ENCODE measurements at regions not wholly inside any gene's neighbourhood (a gene's known extent, or its start where the extent isn't known, plus 50 kb on each side); places are given as distances from the start of the nearest gene placed in this dataset.
"Not testable (repeated sequence)": the region's sequence is repeated elsewhere in the genome, so short reads cannot be mapped to it uniquely, and the experiment has no call there.

- Mint-ChIP-seq H3K9me3 (peaks cover 3% of the 10 kb centered on the region), H3K4me1 (ENCODE audit: low read depth) (no peaks in the 10 kb centered on the region), H3K36me3 (ENCODE audit: insufficient read depth) (no peaks in the 10 kb centered on the region), H3K4me3 (no peak overlapping the region), H3K27me3 (ENCODE audit: low read depth) (peaks cover 11% of the 10 kb centered on the region)
- no peak for ATAC-seq
- DNase-seq: no peak
Observed at GRCh38 chr2:240256704-240257637, 116.5 kb upstream of the OTOS start.

DNA sequence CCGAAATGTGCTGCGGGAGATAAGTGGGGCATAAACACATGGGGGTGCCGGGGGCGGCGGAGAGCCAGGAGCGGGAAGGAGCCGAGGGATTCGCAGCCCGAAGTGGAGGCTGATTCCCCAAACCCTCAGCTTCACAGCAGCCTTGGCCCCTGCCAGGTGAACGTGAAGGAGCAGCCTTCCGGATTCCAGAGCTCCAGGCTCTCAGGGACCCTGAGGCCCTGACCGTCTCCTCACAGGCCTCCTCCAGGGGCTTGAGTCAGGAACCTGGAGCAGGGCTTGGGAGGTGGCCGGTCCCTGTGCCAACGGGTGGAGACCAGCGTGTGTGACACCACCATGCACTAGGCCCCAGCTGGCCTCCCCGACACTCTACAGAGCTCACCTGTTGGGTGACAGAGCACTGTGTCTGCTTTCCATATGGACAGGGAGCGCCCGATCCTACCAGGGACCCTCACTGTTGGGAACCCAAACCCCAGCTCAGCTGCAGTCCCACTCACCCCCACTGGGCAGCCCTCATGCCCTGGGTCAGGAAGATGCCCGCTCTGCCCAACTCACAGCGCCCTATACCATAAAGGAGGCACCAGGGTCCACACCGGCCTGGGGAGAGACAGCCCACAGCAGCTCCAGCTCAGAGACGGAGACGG is 117.6 kb upstream of the OTOS start:
- H3K36me3 Mint-ChIP-seq (ENCODE audit: insufficient read depth): no peaks in the 10 kb centered on the region
- ATAC-seq (no peak), DNase-seq (no peak)
- peaks cover 10% of the 10 kb centered on the region for H3K9me3 Mint-ChIP-seq
- H3K4me3 Mint-ChIP-seq: no peak overlapping the region
- H3K27me3 Mint-ChIP-seq (ENCODE audit: low read depth): peaks cover 7% of the 10 kb centered on the region
- no peaks in the 10 kb centered on the region for H3K4me1 Mint-ChIP-seq (ENCODE audit: low read depth)

DNA sequence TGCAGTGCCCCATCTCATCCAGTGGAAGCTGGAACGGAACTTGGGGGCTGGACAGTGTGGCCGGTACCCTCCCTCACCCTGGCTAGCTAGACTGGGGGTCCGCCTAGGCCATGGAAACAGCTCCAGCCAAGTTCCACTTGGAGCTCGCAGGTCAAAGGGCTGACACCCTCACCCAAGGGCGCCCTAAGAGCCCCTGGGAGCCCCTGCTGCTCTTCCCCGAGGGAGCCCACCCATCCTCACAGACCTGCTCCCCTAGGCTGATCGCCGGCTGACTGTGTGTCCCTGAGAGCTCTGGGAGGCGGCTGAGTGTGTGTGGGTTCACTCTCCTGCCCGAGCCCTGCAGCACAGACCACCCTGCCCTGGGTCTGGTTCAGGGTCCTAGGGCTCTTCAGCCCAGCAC is 118.2 kb upstream of the OTOS start:
- peaks cover 3% of the 10 kb centered on the region for H3K27me3 Mint-ChIP-seq (ENCODE audit: low read depth)
- H3K9me3 Mint-ChIP-seq: peaks cover 17% of the 10 kb centered on the region
- ATAC-seq: no peak
- no peak overlapping the region for H3K4me3 Mint-ChIP-seq
- no peaks in the 10 kb centered on the region for H3K36me3 Mint-ChIP-seq (ENCODE audit: insufficient read depth)
- no peak for DNase-seq
- no peaks in the 10 kb centered on the region for H3K4me1 Mint-ChIP-seq (ENCODE audit: low read depth)

DNA sequence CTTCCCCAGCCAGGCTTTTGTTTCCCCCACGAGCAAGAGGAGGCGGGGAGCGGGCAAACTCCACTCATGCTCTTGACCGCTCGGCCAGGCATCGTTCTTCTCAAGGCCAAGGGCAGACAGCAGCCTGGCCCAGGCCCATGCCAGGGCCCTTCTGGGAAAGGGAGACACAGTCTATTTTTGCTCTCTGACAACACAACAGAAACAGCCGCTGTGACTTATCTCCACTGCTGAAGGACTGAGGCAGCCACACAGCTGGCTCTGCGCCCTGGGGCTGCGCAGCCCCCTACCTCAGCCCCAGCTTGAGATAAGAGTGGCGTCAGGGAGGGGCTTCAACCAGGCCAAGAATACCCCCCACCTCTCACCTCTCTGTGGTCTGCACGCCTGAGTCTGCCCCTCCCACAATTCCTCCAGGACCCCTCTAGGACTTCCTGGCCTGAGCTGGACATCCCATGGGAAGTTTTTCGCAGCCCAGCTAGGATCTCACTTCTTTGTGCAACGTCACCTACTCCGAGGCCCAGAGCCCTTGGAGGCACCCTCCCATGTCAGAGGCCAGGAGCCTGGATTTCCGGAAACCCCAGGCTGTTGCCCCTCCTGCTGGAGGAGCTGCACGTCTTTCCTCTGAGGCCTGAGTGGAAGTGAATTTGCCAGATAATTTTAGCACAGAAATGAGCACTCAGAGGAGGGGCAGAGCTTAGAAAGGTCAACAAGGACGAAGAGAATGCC is 118.9 kb upstream of the OTOS start:
- DNase-seq (no peak), ATAC-seq (no peak)
- H3K27me3 Mint-ChIP-seq (ENCODE audit: low read depth): peaks cover 3% of the 10 kb centered on the region
- H3K9me3 Mint-ChIP-seq: peaks cover 21% of the 10 kb centered on the region
- H3K36me3 Mint-ChIP-seq (ENCODE audit: insufficient read depth): no peaks in the 10 kb centered on the region
- H3K4me3 Mint-ChIP-seq: no peak overlapping the region
- H3K4me1 Mint-ChIP-seq (ENCODE audit: low read depth): no peaks in the 10 kb centered on the region

GRCh38 chr2:240259924-240260529 is 119.6 kb upstream of the OTOS start:
- Mint-ChIP-seq H3K4me3 (no peak overlapping the region), H3K36me3 (ENCODE audit: insufficient read depth) (no peaks in the 10 kb centered on the region), H3K9me3 (peaks cover 21% of the 10 kb centered on the region), H3K27me3 (ENCODE audit: low read depth) (peaks cover 3% of the 10 kb centered on the region), H3K4me1 (ENCODE audit: low read depth) (no peaks in the 10 kb centered on the region)
- DNase-seq: no peak
- no peak for ATAC-seq

DNA sequence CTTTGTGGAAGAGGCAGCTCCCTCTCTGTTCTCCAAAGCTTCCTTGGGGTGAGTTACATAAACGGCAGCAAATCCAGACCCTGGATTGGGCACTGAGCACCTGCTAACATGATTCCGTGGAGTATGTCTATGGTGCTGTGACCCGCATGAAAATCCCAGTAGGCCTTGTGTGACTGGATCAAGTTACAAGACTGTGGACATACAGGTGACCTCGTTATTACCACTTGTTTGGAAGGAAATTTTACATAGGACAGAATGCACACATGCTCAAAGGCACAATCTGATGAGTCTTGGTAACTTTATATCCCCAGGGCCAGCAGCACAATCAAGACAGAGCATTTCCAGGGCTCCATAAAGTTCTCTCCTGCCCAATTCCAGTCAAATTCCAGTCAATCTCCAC is 120.2 kb upstream of the OTOS start:
- Mint-ChIP-seq H3K4me1 (ENCODE audit: low read depth) (no peaks in the 10 kb centered on the region), H3K36me3 (ENCODE audit: insufficient read depth) (no peaks in the 10 kb centered on the region), H3K4me3 (no peak overlapping the region), H3K9me3 (peaks cover 21% of the 10 kb centered on the region), H3K27me3 (ENCODE audit: low read depth) (no peaks in the 10 kb centered on the region)
- DNase-seq: no peak
- ATAC-seq: no peak

DNA sequence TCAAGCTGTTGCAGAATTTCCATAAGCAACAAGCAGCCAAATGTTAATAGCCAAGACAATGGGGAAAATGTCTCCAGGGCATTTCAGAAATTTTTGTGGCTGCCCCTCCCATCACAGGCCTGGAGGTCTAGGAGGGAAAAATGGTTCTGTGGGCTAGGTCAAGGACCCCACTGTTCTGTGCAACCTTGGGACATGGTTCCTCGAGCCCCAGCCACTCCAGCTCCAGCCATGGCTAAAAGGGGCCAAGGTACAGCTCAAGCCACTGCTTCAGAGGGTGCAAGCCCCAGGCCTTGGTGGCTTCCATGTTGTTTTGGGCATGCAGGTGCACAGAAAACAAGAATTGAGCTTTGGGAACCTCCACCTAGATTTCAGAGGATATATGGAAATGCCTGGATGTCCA is 122.1 kb upstream of the OTOS start:
- not testable (repeated sequence) for ATAC-seq; H3K4me1 Mint-ChIP-seq (ENCODE audit: low read depth)

GRCh38 chr2:240269380-240269779 is 128.9 kb upstream of the OTOS start:
- H3K4me1 Mint-ChIP-seq (ENCODE audit: low read depth): no peaks in the 10 kb centered on the region
- no peak for DNase-seq
- H3K9me3 Mint-ChIP-seq: peaks cover 15% of the 10 kb centered on the region
- H3K36me3 Mint-ChIP-seq (ENCODE audit: insufficient read depth): no peaks in the 10 kb centered on the region
- H3K4me3 Mint-ChIP-seq: no peak overlapping the region
- H3K27me3 Mint-ChIP-seq (ENCODE audit: low read depth): peaks cover 48% of the 10 kb centered on the region
- ATAC-seq: no peak

More for the DNA sequence above, 122.1 kb upstream of the OTOS start:
- H3K36me3 Mint-ChIP-seq (ENCODE audit: insufficient read depth); H3K27me3 Mint-ChIP-seq (ENCODE audit: low read depth); H3K4me3 Mint-ChIP-seq; DNase-seq: not testable (repeated sequence)
- peaks cover 21% of the 10 kb centered on the region for H3K9me3 Mint-ChIP-seq

- DNase-seq: no peak
- Mint-ChIP-seq H3K27me3 (ENCODE audit: low read depth) (peaks cover 53% of the 10 kb centered on the region), H3K9me3 (peaks cover 15% of the 10 kb centered on the region), H3K36me3 (ENCODE audit: insufficient read depth) (no peaks in the 10 kb centered on the region), H3K4me1 (ENCODE audit: low read depth) (no peaks in the 10 kb centered on the region), H3K4me3 (no peak overlapping the region)
- no peak for ATAC-seq
Observed at GRCh38 chr2:240269886-240270285, 129.4 kb upstream of the OTOS start.

- peaks cover 70% of the 10 kb centered on the region for H3K27me3 Mint-ChIP-seq (ENCODE audit: low read depth)
- peaks cover 15% of the 10 kb centered on the region for H3K9me3 Mint-ChIP-seq
- ATAC-seq (no peak), DNase-seq (no peak)
- H3K4me1 Mint-ChIP-seq (ENCODE audit: low read depth): no peaks in the 10 kb centered on the region
- H3K36me3 Mint-ChIP-seq (ENCODE audit: insufficient read depth): no peaks in the 10 kb centered on the region
- H3K4me3 Mint-ChIP-seq: no peak overlapping the region
Observed at GRCh38 chr2:240271716-240272341, 131.4 kb upstream of the OTOS start.

DNA sequence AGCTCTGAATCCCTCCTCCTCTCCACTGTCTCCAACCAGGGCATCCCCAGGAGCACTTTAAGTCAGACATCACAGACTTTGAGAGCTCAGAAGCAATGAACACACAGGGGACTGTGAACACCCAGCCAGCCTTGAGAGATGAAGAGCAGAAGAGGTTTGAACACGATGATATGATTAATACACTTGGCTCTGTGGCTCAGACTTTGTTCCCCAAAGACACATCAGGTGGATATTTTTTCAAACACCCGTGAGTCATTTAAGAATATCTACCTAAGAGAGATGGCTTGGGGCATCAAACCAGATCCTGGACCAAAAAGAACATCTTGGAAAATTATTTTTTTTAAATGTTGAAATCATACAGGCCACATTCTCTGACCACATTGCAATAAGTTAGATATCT is 134.9 kb upstream of the OTOS start:
- peaks cover 59% of the 10 kb centered on the region for H3K27me3 Mint-ChIP-seq (ENCODE audit: low read depth)
- peaks cover 15% of the 10 kb centered on the region for H3K9me3 Mint-ChIP-seq
- H3K4me1 Mint-ChIP-seq (ENCODE audit: low read depth): no peaks in the 10 kb centered on the region
- no peaks in the 10 kb centered on the region for H3K36me3 Mint-ChIP-seq (ENCODE audit: insufficient read depth)
- DNase-seq: no peak
- ATAC-seq: no peak
- H3K4me3 Mint-ChIP-seq: no peak overlapping the region

GRCh38 chr2:240277073-240277806 is 136.8 kb upstream of the OTOS start:
- peaks cover 60% of the 10 kb centered on the region for H3K27me3 Mint-ChIP-seq (ENCODE audit: low read depth)
- no peaks in the 10 kb centered on the region for H3K4me1 Mint-ChIP-seq (ENCODE audit: low read depth)
- H3K36me3 Mint-ChIP-seq (ENCODE audit: insufficient read depth): no peaks in the 10 kb centered on the region

GRCh38 chr2:240277807-240278522 is 137.5 kb upstream of the OTOS start:
- Mint-ChIP-seq H3K27me3 (ENCODE audit: low read depth) (peaks cover 57% of the 10 kb centered on the region), H3K36me3 (ENCODE audit: insufficient read depth) (no peaks in the 10 kb centered on the region), H3K9me3 (peaks cover 10% of the 10 kb centered on the region), H3K4me3 (no peak overlapping the region), H3K4me1 (ENCODE audit: low read depth) (no peaks in the 10 kb centered on the region)
- ATAC-seq: no peak
- no peak for DNase-seq

More at GRCh38 chr2:240277073-240277806, 136.8 kb upstream of the OTOS start:
- peaks cover 14% of the 10 kb centered on the region for H3K9me3 Mint-ChIP-seq
- DNase-seq: no peak
- ATAC-seq: no peak
- H3K4me3 Mint-ChIP-seq: no peak overlapping the region
